ENCODE measurements at regions not wholly inside any gene's neighbourhood (a gene's known extent, or its start where the extent isn't known, plus 50 kb on each side); places are given as distances from the start of the nearest gene placed in this dataset.

- no peak for TF ChIP-seq CTCF (IDR thresholded peaks at IDR 0.05 in 8 of 11, conservative IDR thresholded peaks at IDR 0.05 in 3 of 11)
- no peak for TF ChIP-seq POLR2AphosphoS5 (IDR thresholded peaks at IDR 0.05)
- TF ChIP-seq POLR2A (IDR thresholded peaks at IDR 0.05): no peak
- intact Hi-C loops (cut with DNase I; ENCODE audit: low total_unique reads): no loop called here
- no peaks in the 10 kb centered on the region for H3K36me3 ChIP-seq
- H3K9me3 ChIP-seq: no peaks in the 10 kb centered on the region
- no peak overlapping the region for H3K27ac ChIP-seq
- DNase-seq: no peak
- H3K4me1 ChIP-seq: no peaks in the 10 kb centered on the region
- H3K27me3 ChIP-seq (replicated peaks in 1 of 7): no peaks in the 10 kb centered on the region
- H3K4me3 ChIP-seq: no peak overlapping the region
- WGBS, 5 donors: 89 to 97% (median 94%) methylated on average over 8 of the region's 8 CpGs
Measured at GRCh38 chrX:6924443-6925077, 223.0 kb upstream of the STS start.

GRCh38 chrX:6917666-6918065 is 229.8 kb upstream of the STS start:
- no peak overlapping the region for H3K27ac ChIP-seq
- TF ChIP-seq POLR2A (IDR thresholded peaks at IDR 0.05) (no peak), POLR2AphosphoS5 (IDR thresholded peaks at IDR 0.05) (no peak), CTCF (IDR thresholded peaks at IDR 0.05 in 8 of 11, conservative IDR thresholded peaks at IDR 0.05 in 3 of 11) (no peak)
- H3K4me1 ChIP-seq: no peaks in the 10 kb centered on the region
- no peaks in the 10 kb centered on the region for H3K36me3 ChIP-seq
- no peak overlapping the region for H3K4me3 ChIP-seq
- intact Hi-C loops (cut with DNase I; ENCODE audit: low total_unique reads): no loop called here
- DNase-seq: no peak
- WGBS, 5 donors: 73 to 88% (median 86%) methylated on average over 6 of the region's 6 CpGs
- H3K9me3 ChIP-seq: no peaks in the 10 kb centered on the region
- no peaks in the 10 kb centered on the region for H3K27me3 ChIP-seq (replicated peaks in 1 of 7)

GRCh38 chrX:6910218-6910617 is 237.3 kb upstream of the STS start:
- intact Hi-C loops (cut with DNase I; ENCODE audit: low total_unique reads): no loop called here
- H3K4me3 ChIP-seq: no peak overlapping the region
- no peaks in the 10 kb centered on the region for H3K36me3 ChIP-seq
- DNase-seq: no peak
- TF ChIP-seq POLR2AphosphoS5 (IDR thresholded peaks at IDR 0.05): no peak
- TF ChIP-seq CTCF (IDR thresholded peaks at IDR 0.05 in 8 of 11, conservative IDR thresholded peaks at IDR 0.05 in 3 of 11): no peak
- TF ChIP-seq POLR2A (IDR thresholded peaks at IDR 0.05): no peak
- H3K27me3 ChIP-seq (replicated peaks in 1 of 7): no peaks in the 10 kb centered on the region
- no peak overlapping the region for H3K27ac ChIP-seq
- H3K9me3 ChIP-seq: no peaks in the 10 kb centered on the region
- H3K4me1 ChIP-seq: no peaks in the 10 kb centered on the region

- TF ChIP-seq CTCF (IDR thresholded peaks at IDR 0.05 in 8 of 11, conservative IDR thresholded peaks at IDR 0.05 in 3 of 11) (no peak), POLR2A (IDR thresholded peaks at IDR 0.05) (no peak), POLR2AphosphoS5 (IDR thresholded peaks at IDR 0.05) (no peak)
- intact Hi-C loops (cut with DNase I; ENCODE audit: low total_unique reads): no loop called here
- no peaks in the 10 kb centered on the region for H3K4me1 ChIP-seq
- H3K9me3 ChIP-seq: no peaks in the 10 kb centered on the region
- no peaks in the 10 kb centered on the region for H3K27me3 ChIP-seq (replicated peaks in 1 of 7)
- DNase-seq: no peak
- 79 to 100% (median 84%) methylated on average over 1 to 3 of the region's 3 CpGs for WGBS, 5 donors
- H3K36me3 ChIP-seq: no peaks in the 10 kb centered on the region
- no peak overlapping the region for H3K27ac ChIP-seq
- H3K4me3 ChIP-seq: no peak overlapping the region
Measured at GRCh38 chrX:6909396-6909795, 238.1 kb upstream of the STS start.
